HG02840 (cell line): ENCODE measurements at regions not wholly inside any gene's neighbourhood (a gene's known extent, or its start where the extent isn't known, plus 50 kb on each side); places are given as distances from the start of the nearest gene placed in this dataset.

Experiments
- ATAC-seq: cut with Tn5 transposase; IDR thresholded peaks from one replicate; pipeline ENCODE4 v1.9.1; 2021; ENCODE audit warnings: mild to moderate bottlenecking, moderate library complexity, moderate number of reproducible peaks; ENCODE audit not compliant: unreplicated experiment, low FRiP score

DNA sequence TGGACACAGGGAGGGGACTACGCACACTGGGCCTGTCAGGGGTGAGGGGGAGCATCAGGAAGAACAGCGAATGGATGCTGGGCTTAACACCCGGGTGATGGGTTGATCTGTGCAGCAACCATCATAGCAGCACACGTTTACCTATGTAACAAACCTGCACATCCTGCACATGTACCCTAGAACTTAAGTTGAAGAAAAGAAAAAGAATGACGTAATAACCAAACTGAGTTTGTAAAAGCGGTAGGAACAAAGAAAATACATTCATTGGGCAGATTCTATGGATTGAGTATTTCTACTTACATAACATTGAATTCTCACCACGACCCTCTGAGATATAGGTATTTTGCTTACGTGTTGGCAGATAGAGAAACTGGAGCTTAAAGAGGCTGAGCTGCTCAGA lies 468.4 kb downstream of the TTLL7 start:
- no peak for ATAC-seq

DNA sequence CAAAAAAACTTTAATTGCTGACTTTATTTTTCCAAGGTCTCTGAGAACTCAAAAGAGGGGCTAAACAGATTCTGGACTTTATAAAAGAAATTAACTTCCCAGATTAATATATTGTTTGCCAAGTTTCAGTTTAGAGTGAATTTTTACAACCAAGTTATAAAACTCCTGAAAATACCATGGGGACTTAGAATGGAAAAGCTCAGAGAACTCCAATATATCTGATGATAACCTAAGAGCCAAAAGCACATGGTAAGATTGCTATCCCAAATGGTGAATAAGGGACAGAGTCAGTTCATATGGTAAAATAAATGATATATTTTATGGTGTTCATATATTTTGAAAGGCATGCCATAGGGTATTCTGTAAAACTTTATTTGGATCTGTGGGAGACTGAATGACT lies 470.9 kb downstream of the TTLL7 start:
- ATAC-seq = no peak

DNA sequence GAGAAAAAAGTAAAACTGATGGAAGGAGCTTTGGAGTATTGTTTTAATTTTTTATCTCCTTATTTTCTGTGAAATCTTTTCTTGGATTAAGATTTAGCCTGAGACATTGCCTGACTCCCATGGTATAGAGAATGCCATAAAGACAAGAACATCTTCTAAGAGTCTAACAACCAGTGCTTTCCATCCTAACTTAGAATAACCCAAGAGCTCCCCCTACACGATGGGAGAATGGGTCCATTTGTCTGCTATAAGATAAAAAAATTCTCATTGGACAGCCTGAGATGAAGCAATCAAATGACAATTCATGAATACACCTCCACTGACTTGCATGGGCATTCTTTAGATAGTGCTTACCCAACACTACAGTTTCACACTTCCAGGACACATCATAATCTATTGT lies 478.1 kb downstream of the TTLL7 start:
- no peak for ATAC-seq

DNA sequence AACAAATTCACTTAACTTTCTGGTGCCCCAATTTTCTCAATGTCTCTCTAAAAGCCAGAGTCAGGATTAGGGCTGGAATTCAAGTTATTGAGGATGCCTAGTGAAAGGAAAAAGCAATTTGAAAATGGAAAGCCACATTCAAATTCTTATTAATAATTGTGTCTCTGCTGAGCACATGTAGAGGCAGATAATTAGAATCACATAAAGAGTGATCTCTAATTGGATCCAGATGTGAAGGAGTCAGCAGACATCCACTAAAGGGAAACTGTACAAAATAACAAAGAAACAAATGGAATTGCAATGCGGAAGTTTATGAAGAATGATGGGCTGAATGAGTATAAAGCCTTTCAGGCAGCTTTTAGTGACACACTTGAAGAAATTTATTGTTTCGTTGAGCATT lies 482.6 kb downstream of the TTLL7 start:
- no peak for ATAC-seq

DNA sequence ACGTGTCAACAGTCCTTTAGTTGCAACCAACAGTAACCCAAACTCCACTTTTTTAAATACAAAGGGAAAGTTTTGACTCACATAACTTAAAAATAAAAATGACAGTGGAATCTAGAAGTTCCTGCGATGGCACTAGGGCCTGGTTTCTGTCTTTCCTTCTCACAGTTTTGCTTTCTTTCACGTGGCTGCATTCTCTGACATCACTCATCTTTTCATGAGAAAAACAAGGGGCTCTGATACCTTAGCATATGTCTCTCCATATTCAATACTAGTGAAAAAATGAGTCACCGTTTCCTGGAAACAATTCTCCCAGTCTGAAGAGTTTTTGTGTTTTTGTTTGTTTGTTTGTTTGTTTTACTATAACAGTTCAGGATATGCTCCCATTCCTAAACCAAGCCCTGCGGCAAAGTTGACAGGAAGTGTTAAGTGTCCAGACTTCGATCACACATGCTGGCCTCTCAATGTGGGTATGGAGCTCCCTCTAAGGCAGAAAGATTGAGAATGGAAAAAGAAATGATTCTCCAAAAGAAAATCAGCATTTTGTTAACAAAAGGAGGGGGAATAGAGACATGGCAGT lies 483.3 kb downstream of the TTLL7 start:
- no peak for ATAC-seq

DNA sequence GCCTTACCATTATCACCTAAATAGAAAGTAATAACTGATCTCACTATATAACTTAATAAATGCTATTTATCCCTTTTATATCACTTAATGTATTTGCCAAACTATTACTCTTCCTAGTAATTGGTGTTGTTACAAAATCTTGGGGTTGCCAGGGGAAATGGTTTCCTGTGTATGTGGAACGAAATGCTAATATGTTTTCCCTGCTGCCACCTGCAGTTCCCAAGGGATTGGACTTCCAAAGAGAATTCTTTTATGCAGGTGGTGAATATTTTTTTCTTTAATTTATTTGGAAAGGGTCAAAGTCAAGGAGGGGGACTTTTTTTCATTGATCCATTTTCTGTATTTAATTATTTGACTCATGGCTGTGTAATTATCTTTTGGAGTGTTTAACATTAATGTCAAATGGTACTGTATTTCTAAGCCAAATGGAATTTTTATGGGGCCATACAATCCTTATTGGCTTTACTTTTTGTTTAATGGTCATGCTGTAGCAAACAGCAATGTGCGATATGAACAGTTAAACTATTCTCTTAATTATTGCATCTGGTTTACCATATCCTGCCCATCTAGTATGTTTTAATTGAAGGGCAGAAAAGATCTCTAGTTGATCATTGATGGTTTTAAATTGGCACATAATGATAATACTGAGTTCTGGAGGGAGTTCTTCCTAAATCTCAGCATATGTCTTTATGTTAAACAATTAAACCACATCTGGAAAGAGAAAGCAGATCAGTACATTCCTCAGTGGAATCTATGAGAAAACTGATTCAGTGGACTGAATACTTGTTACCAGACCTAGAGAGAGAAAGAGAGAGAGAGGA lies 486.3 kb downstream of the TTLL7 start:
- ATAC-seq = no peak

DNA sequence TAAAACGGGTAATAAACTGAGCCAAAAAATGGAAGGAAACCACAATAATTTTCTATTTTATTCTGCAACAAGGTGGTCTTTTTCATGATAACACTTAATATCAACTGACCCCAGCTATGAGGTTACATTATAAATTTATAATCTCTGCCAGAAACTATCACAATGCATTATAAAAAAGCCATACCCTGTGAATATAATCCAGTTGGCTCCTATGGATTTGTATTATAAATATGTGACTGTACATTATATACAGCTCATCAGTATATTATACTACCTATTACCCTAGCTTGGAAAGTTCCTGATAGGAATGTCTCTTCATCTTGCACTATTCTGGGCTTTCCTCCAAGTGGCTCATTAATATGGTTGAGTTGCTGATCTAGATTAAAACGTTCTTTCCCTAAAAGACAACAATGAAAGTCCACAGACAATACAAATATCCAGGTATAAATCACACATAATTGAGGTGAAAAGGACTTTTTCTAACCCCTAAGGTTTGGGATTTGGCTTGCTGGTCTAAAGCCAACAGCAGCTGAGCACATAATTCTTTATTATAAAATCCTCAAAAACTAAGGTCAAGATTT lies 487.7 kb downstream of the TTLL7 start:
- ATAC-seq = no peak

DNA sequence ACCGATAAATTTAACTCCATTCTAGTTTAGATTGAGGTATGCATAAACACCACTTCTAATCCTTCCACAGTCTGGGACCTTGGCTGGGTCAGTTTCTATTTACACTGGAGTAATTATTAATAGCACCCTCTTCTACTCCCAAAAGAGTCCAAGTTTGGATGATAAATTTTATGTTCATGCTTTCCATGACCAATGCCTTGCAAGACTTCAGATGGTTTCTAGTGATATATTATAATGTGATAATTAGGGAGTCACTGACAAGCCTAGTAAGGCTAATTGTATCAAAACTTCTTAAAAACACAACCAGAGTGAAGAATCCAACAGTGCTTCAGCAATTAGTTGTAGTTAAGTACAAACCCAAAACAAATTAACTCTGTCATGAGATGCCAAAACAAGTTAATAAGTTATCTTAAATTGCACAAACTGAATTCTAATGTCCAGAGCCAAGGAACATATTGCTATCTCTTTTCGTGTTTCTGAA lies 489.6 kb downstream of the TTLL7 start:
- no peak for ATAC-seq

DNA sequence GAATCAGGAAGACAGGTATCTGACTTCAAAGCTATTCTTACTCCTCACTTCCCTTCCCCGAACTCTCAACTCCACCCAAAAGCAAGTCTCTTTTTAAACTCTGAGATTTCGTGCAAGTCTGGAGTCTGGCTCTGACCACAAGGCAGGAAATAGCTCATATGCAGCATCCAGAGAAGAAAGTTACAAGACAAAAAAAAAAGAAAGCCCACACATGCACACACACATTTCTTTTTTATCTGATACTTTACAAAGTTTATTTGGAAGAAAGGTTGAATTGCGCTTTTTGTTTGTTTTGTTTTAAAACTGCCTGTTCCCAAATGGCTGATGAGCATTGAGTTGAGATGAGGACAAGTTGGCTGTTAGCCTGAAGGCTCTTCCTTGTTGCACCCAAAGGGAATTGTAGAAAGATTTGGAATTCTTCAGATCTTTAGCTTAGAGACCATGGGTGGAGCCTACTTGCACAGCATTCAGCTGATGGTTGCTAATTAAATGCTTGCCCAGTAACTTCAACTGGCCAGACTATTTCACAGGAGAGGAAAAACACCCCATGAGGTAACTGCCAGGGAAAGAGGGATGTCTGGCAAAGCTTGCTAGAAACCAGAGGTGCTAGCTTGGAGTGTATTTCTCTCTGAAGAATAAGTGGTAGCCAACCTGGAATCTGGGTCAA lies 490.3 kb downstream of the TTLL7 start:
- peak; percentile 86 for ATAC-seq

DNA sequence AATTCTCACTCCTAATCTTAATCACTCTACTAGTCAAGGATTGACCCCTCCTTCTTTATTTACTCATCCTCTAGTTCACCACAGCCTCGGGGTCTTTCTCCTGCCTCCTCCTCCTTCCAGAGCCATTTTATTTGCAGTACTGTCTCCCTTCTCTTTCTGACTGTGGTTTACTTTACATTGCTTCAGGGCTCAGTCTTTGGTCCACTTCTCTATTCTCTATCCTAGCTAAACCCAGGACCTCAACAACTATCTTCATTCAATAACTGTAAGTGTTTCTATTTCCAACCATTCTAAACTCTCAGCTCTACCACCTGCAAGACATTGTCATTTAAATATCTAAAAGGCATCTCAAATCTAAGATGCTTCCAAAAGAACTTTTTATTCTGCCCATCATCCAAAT lies 493.8 kb downstream of the TTLL7 start:
- no peak for ATAC-seq

DNA sequence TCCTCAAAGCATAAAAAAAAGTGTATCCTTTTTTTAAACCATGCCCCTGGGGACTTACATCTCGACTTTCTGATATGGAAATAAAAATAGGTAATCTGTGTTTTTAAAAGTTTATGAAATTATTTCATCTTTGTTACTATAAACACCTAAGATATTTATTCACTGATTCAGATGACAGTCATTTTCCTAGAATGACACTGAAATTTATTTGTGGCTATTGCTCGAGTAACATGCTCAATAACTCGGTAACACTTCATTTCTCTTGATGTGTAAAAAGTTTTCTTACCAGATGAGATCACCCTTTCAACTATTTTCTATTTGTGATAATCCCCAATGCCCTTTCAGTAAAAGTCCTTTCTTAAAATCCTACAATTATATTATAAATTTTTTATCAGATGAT lies 495.8 kb downstream of the TTLL7 start:
- ATAC-seq = no peak

DNA sequence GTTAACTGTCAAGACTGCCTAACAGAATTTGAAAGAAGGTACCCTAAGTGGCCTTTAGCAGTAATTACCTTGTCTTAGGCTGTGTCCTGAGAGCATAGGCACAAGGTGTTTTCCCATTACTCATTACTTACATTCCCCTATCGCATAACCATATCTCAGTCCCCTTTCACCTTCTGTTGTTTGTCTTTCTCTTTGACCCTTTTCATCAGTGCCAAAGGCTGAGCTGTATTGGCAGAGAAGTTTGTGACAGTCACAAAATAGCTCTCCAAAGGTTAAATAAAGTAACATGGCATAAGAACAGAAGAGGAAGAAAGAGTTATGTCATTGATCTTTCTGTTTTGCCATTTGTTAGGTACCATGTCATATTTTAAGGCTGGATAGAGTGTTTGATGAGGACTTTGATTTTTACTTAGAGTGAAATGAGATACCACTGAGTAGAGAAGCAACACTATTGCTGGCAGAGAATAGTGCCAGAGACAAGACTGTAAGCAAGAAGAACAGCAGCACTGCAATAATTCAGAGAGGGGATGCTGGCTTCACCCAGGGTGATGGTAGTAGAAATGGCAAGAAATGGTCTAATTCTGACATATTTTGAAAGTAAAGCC lies 497.8 kb downstream of the TTLL7 start:
- peak; percentile 91 for ATAC-seq

DNA sequence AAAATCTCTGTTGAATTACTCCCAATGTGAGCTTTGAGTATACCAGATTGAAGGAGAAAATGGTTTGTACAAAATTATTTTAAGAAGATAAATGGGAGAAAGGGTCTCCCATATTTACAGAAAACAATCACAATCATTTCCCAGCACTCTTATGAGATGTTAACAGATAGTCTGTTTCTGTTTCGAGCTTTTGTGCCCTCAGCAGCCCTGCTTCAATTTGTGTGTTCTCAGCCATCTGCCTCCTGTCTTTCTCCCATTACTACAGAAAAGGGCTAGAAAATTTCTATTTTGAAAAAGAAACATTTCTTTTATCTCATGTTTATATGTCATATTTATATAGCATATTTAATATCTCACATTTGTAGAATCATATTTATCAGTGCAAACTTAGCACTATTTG lies 498.4 kb downstream of the TTLL7 start:
- no peak for ATAC-seq

DNA sequence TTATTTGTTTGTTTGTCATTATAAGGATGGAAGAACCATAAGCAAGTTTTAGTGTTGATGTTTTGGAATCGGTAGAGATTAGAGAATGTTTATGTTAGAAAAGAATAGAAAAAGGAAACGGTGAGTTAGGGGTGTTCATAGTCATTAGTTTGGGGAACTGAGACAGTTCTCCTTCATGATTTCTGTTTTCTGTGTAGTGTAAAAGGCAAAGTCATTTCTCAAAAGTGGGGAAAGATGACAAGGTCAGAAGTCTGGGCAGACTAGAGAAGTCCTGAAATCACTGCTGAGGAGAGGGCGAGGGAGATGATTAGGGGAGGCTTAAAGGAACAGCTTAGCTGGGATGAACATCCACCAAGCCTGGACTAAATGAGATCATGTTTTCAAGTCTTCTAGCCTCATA lies 498.9 kb downstream of the TTLL7 start:
- ATAC-seq = peak; percentile 49

DNA sequence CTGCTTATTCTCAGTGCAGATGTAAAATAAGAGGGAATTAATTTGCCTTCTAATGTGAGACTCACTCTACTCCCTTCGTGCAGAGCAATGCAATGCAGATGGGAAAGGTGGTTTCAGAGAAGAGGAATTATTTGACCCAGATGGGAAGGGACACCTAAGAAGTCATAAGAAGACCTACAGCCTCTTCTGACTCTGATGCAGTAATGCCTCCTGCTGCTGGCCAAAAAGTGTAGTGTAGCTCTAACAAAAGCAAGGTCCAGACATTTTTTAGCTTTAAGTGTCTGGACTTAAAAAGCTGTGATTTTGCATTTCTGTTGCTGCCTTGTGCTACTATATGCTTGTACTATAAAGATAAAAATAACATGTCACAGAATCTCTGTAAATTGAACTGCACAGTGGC lies 501.4 kb downstream of the TTLL7 start:
- no peak for ATAC-seq

DNA sequence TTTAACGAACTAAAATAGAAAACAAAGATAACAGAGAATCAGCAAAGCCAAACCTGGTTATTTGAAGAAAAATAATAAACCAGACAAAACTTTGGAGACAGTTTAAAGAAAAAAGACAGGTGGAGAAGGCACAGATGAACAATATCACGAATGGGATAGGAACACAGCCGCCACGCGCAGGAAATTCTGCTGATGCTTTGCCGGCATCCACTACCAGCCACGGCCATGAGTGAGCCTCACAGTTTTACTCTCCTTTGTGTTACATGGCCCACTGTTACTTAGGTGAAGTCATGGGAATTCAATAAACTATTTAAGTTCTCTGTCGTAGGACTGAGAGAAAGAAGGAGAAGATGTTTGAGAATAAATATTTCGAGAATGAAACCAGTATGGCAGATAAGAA lies 503.4 kb downstream of the TTLL7 start:
- no peak for ATAC-seq

DNA sequence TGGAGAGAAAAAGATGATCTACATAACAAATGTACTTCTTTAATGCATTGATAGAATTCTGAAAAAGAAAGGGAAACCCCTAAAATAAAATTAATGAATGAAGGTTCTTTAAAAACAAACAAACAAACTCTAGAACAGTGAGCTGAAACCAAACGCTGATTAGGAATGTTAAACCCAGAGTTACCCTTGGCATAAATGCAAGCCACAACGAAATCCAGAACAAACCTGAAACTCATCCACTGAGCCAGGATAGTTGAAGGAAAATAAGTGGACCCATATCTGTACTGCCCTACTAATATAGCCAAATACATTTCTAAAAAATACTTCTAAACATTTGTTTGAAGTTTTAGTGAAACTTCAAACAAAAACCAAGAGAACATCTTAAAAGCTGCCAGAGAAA lies 505.3 kb downstream of the TTLL7 start:
- no peak for ATAC-seq

DNA sequence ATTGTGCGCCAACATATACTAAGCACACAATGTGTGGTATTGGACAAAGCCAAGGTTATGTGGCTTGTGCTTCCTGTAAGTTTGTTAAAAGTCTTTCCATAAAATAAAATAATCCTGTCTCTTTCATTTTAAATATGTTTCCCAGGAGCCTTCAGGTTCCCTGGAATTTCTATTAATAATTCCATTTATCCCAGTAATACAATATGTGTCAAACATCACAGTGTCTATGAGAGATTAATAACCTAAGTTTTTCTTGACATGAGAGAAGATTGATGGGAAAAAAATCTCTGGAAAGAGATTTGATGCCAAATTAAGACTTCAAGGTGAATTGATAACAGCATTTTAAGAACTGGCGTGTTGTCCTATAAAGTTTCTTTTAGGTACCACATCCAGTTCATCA lies 507.0 kb downstream of the TTLL7 start:
- ATAC-seq = no peak

DNA sequence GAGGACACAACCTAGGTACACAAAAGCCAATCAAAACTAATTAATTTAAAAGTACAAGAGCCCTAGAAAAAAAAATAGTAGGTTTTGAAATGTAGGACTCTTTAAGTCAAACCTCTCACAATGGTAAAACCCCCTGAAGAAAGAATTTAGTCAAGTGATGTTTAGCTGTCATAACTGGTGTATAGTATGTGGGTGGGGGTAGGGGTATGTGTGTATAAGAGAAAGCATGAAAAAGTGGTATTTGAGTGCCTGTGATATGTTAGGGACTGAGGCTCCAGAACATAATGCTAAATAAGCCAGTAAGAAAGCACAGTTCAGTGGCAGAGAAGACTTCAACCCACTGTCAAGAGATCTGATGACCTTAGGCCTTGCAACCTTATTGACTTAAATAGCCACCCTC lies 507.9 kb downstream of the TTLL7 start:
- no peak for ATAC-seq

DNA sequence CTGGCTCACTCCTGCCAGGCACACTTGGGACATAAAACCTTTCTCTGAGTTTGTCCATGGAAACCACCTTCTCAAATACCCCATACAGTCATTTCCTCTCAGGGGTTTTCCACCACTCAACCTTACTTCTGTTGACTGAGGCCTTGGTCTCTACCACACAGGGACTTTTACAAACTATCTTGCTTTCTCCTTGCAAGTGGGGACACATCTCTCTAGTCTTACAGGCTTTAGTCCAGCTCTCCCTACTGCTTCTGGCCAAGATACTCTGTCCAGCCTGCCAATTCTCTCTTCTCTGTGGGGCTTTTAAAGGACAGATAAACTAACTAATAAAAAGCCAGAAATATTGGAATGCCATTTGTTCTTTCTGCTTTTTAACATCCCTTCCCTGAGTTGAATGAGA lies 510.8 kb downstream of the TTLL7 start:
- ATAC-seq = peak; percentile 88

DNA sequence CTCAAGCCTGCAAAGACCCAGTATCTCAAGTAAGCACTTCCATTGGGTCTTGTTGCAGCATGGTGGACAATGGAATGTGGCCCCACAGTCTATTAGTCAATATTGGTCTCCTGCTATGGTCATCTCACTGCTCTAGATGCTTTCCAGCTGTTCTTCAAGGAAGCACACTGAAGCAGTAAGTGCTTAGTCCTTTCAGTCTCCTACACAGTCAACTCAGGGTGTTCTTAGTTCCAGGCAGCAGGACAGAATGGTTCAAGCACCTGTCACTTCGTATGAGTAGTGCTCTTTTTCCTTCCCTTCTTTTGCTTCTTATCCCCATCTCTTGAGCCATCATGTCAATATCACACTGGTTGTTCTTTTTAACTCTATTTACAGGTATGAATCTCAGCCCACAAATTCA lies 511.5 kb downstream of the TTLL7 start:
- ATAC-seq = peak; percentile 41
